ENCODE measurements at regions not wholly inside any gene's neighbourhood (a gene's known extent, or its start where the extent isn't known, plus 50 kb on each side); places are given as distances from the start of the nearest gene placed in this dataset.
"Not testable (repeated sequence)": the region's sequence is repeated elsewhere in the genome, so short reads cannot be mapped to it uniquely, and the experiment has no call there.

DNA sequence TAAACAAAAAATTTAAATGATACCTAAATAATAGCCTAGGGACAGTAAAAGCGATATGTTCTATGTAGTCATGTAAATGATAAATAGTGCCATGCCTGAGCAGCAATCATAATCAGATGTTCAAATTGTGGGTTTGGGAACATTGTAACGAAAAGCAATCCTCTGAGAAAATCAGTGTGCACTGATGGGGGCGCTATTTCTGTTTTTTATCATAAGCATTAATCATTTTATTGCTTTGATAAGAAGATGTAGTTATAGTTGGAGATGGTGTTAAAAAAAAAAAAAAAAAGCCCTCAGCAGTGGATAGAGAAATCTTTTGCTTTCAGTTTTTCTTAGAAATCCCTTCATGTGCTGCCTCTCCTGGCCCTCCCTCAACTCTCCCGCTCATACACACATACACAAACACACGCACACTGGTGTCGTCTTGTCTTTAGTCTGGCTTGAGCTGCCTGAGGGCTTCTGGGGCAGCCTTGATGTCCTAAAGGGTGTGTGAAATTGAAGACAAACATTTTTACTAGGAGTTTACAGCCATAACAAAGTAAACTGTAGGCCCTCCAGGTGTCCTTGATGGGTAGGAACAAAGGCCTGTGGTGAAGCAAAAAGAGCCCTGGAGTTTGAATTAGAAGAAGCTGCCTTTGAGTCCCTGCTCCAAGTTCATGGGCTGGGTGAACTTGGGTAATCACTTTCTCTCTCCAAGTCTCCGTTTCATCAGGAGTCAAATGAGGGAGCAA is 428.1 kb downstream of the SOX2 start:
- H3K9me3 ChIP-seq, result no peaks in the 10 kb centered on the region
- no peaks in the 10 kb centered on the region for H3K4me1 ChIP-seq
- H3K27me3 ChIP-seq, result no peaks in the 10 kb centered on the region
- H3K4me3 ChIP-seq, result no peak overlapping the region
- H3K36me3 ChIP-seq, result no peaks in the 10 kb centered on the region
- no peak overlapping the region for H3K27ac ChIP-seq
- no peak for DNase-seq (ENCODE audit: low spot score in 2 of 2)
- WGBS, result 59% methylated on average over 7 of the region's 7 CpGs
- no peak for TF ChIP-seq EP300 (IDR thresholded peaks at IDR 0.05)
- TF ChIP-seq POLR2A (IDR thresholded peaks at IDR 0.05), result no peak
- TF ChIP-seq, protein P1, sequence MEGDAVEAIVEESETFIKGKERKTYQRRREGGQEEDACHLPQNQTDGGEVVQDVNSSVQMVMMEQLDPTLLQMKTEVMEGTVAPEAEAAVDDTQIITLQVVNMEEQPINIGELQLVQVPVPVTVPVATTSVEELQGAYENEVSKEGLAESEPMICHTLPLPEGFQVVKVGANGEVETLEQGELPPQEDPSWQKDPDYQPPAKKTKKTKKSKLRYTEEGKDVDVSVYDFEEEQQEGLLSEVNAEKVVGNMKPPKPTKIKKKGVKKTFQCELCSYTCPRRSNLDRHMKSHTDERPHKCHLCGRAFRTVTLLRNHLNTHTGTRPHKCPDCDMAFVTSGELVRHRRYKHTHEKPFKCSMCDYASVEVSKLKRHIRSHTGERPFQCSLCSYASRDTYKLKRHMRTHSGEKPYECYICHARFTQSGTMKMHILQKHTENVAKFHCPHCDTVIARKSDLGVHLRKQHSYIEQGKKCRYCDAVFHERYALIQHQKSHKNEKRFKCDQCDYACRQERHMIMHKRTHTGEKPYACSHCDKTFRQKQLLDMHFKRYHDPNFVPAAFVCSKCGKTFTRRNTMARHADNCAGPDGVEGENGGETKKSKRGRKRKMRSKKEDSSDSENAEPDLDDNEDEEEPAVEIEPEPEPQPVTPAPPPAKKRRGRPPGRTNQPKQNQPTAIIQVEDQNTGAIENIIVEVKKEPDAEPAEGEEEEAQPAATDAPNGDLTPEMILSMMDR (IDR thresholded peaks at IDR 0.05), result no peak
- TF ChIP-seq POLR2AphosphoS5 (IDR thresholded peaks at IDR 0.05), result no peak

GRCh38 chr3:182142928-182143327 is 431.2 kb downstream of the SOX2 start:
- WGBS, result 45% methylated on average over 2 of the region's 2 CpGs
- no peaks in the 10 kb centered on the region for H3K27me3 ChIP-seq
- H3K9me3 ChIP-seq, result no peaks in the 10 kb centered on the region
- H3K4me1 ChIP-seq, result no peaks in the 10 kb centered on the region
- TF ChIP-seq, protein P1 (IDR thresholded peaks at IDR 0.05), result no peak
- TF ChIP-seq EP300 (IDR thresholded peaks at IDR 0.05) (no peak), POLR2A (IDR thresholded peaks at IDR 0.05) (no peak), POLR2AphosphoS5 (IDR thresholded peaks at IDR 0.05) (no peak)
- no peak overlapping the region for H3K4me3 ChIP-seq
- DNase-seq (ENCODE audit: low spot score in 2 of 2), result no peak
- no peak overlapping the region for H3K27ac ChIP-seq
- H3K36me3 ChIP-seq, result no peaks in the 10 kb centered on the region

DNA sequence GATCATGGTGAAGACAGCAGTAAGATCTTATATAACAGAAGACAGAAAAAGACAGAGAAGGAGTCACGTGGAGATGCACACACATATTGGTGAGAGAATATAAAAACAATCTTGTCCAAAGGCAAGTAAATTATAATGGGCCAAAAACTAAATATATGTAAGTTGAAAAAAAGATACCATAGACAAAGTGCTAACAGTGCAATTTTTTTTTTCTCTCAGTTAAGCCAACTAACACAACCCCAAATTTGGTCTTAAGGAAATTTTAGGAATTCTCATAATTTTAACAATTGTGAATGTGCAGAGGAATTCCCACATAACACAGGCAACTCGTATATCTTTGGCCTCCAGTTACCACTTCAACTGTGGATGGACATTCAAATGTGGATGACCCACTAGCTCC is 432.2 kb downstream of the SOX2 start:
- no peaks in the 10 kb centered on the region for H3K4me1 ChIP-seq
- WGBS, result 81% methylated on average over 2 of the region's 2 CpGs

DNA sequence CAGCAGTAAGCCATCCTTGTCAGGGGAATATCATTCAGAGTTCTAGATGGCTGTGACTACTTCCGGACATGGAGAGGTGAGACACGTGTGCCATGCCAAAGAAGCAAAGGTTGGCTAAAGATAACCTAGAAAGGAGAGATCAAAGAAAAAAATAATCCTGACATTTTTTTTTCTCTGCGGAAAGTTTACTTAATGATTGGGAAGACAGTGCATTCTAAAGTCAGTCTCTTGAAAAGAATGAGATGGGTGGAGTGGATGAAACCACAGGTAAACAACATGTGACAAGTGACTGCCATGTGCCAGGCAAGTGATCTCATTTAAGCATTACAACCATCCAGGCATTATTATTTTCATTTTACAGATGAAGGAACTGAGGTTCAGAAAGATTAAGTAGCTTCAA is 436.6 kb downstream of the SOX2 start:
- H3K27ac ChIP-seq, result no peak overlapping the region
- TF ChIP-seq, protein P1 (IDR thresholded peaks at IDR 0.05), result no peak
- TF ChIP-seq EP300 (IDR thresholded peaks at IDR 0.05), result no peak
- no peak for TF ChIP-seq POLR2A (IDR thresholded peaks at IDR 0.05)
- TF ChIP-seq POLR2AphosphoS5 (IDR thresholded peaks at IDR 0.05), result no peak
- H3K9me3 ChIP-seq, result no peaks in the 10 kb centered on the region
- no peak for DNase-seq (ENCODE audit: low spot score in 2 of 2)
- H3K4me3 ChIP-seq, result no peak overlapping the region
- H3K36me3 ChIP-seq, result no peaks in the 10 kb centered on the region
- 79% methylated on average over 3 of the region's 3 CpGs for WGBS
- no peaks in the 10 kb centered on the region for H3K4me1 ChIP-seq
- no peaks in the 10 kb centered on the region for H3K27me3 ChIP-seq

More for the DNA sequence above, 432.2 kb downstream of the SOX2 start:
- H3K36me3 ChIP-seq, result no peaks in the 10 kb centered on the region
- no peaks in the 10 kb centered on the region for H3K27me3 ChIP-seq
- no peak overlapping the region for H3K4me3 ChIP-seq
- H3K9me3 ChIP-seq, result no peaks in the 10 kb centered on the region
- TF ChIP-seq, protein P1 (IDR thresholded peaks at IDR 0.05), result no peak
- TF ChIP-seq POLR2A (IDR thresholded peaks at IDR 0.05), result no peak
- TF ChIP-seq POLR2AphosphoS5 (IDR thresholded peaks at IDR 0.05), result no peak
- TF ChIP-seq EP300 (IDR thresholded peaks at IDR 0.05), result no peak
- no peak overlapping the region for H3K27ac ChIP-seq
- no peak for DNase-seq (ENCODE audit: low spot score in 2 of 2)

DNA sequence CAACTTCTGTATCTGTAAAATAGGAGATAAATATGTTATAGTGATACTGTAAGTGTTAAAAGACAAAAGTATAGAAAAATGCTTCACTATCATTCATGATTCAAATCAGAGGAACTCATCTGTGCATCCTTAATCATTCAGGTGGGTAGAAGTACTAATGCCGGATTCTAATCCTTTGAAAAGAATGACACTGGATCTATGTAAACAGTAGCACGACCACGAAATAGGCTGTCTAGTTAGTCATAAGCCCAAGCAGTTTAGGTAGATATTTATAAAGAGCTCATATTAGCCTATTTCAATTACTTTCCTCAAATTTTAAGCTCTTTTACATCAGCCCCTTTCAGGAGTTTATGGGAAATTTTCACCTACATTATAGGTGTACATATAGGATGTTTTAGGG is 437.9 kb downstream of the SOX2 start:
- Histone ChIP-seq H3K9me3 (no peaks in the 10 kb centered on the region), H3K4me3 (no peak overlapping the region), H3K27ac (no peak overlapping the region), H3K36me3 (no peaks in the 10 kb centered on the region), H3K27me3 (no peaks in the 10 kb centered on the region), H3K4me1 (no peaks in the 10 kb centered on the region)
- 70% methylated on average over 3 of the region's 3 CpGs for WGBS
- TF ChIP-seq POLR2AphosphoS5 (IDR thresholded peaks at IDR 0.05), result no peak
- no peak for TF ChIP-seq EP300 (IDR thresholded peaks at IDR 0.05)
- no peak for TF ChIP-seq POLR2A (IDR thresholded peaks at IDR 0.05)
- TF ChIP-seq, protein P1 (IDR thresholded peaks at IDR 0.05), result no peak
- DNase-seq (ENCODE audit: low spot score in 2 of 2), result no peak

- H3K4me1 ChIP-seq; H3K27me3 ChIP-seq; DNase-seq (ENCODE audit: low spot score in 2 of 2); H3K9me3 ChIP-seq; H3K36me3 ChIP-seq; H3K27ac ChIP-seq; H3K4me3 ChIP-seq: not testable (repeated sequence)
- 40% methylated on average over 1 of the region's 3 CpGs for WGBS
Observed at GRCh38 chr3:182156326-182156725, 444.6 kb downstream of the SOX2 start.

Data from suprapubic skin (tissue), 4 donors.